ENCODE measurements at regions not wholly inside any gene's neighbourhood (a gene's known extent, or its start where the extent isn't known, plus 50 kb on each side); places are given as distances from the start of the nearest gene placed in this dataset.

GRCh38 chr12:27382924-27383323, 50.3 kb downstream of the BMAL2 start:
- DNase-seq (ENCODE audit: low read depth in 4 of 4, low spot score in 2 of 4) = no peak

GRCh38 chr12:27383429-27384260, 51.0 kb downstream of the BMAL2 start:
- peak in 1 of 4 donors; percentile 31 for DNase-seq (ENCODE audit: low read depth in 4 of 4, low spot score in 2 of 4)

GRCh38 chr12:27384261-27384590, 51.6 kb downstream of the BMAL2 start:
- DNase-seq (ENCODE audit: low read depth in 4 of 4, low spot score in 2 of 4) = no peak

- no peak for DNase-seq (ENCODE audit: low read depth in 4 of 4, low spot score in 2 of 4)
These were observed 53.3 kb downstream of the BMAL2 start for GRCh38 chr12:27385766-27386564.

GRCh38 chr12:27387473-27387872, 54.8 kb downstream of the BMAL2 start:
- DNase-seq (ENCODE audit: low read depth in 4 of 4, low spot score in 2 of 4) = no peak

GRCh38 chr12:27388650-27389049, 56.0 kb downstream of the BMAL2 start:
- DNase-seq (ENCODE audit: low read depth in 4 of 4, low spot score in 2 of 4) = no peak

GRCh38 chr12:27394676-27395075, 51.9 kb upstream of the SMCO2 start:
- no peak for DNase-seq (ENCODE audit: low read depth in 4 of 4, low spot score in 2 of 4)

- no peak for DNase-seq (ENCODE audit: low read depth in 4 of 4, low spot score in 2 of 4)
These were observed 50.2 kb upstream of the SMCO2 start for GRCh38 chr12:27396216-27396815.

Measured in left renal cortex interstitium (tissue), 4 donors.